ENCODE measurements at regions not wholly inside any gene's neighbourhood (a gene's known extent, or its start where the extent isn't known, plus 50 kb on each side); places are given as distances from the start of the nearest gene placed in this dataset.

GRCh38 chr18:43710135-43710534 lies 432.8 kb upstream of the SYT4 start:
- intact Hi-C loops (cut with DNase I), result no loop called here
- no peak overlapping the region for H3K4me3 ChIP-seq
- DNase-seq (no peak), ATAC-seq (no peak)
- no peaks in the 10 kb centered on the region for H3K36me3 ChIP-seq
- H3K27me3 ChIP-seq, result no peaks in the 10 kb centered on the region
- H3K4me1 ChIP-seq, result no peaks in the 10 kb centered on the region
- H3K27ac ChIP-seq, result no peak overlapping the region
- H3K9me3 ChIP-seq, result no peaks in the 10 kb centered on the region
- no peak for TF ChIP-seq CTCF (IDR thresholded peaks at IDR 0.05)

GRCh38 chr18:43714343-43715010 lies 437.2 kb upstream of the SYT4 start:
- no peak for ATAC-seq
- H3K4me1 ChIP-seq, result no peaks in the 10 kb centered on the region
- H3K27me3 ChIP-seq, result no peaks in the 10 kb centered on the region
- TF ChIP-seq CTCF (IDR thresholded peaks at IDR 0.05), result no peak
- no peaks in the 10 kb centered on the region for H3K36me3 ChIP-seq
- no peak overlapping the region for H3K4me3 ChIP-seq
- H3K9me3 ChIP-seq, result no peaks in the 10 kb centered on the region
- intact Hi-C loops (cut with DNase I), result no loop called here
- DNase-seq, result no peak
- no peak overlapping the region for H3K27ac ChIP-seq

GRCh38 chr18:43719267-43719795 lies 442.0 kb upstream of the SYT4 start:
- H3K4me1 ChIP-seq, result no peaks in the 10 kb centered on the region
- no peaks in the 10 kb centered on the region for H3K36me3 ChIP-seq
- no peaks in the 10 kb centered on the region for H3K9me3 ChIP-seq
- no peak overlapping the region for H3K4me3 ChIP-seq
- DNase-seq (no peak), ATAC-seq (peak; percentile 16)
- no peaks in the 10 kb centered on the region for H3K27me3 ChIP-seq
- H3K27ac ChIP-seq, result no peak overlapping the region
- TF ChIP-seq CTCF (IDR thresholded peaks at IDR 0.05), result no peak
- intact Hi-C loops (cut with DNase I), result no loop called here

GRCh38 chr18:43720041-43720440 lies 442.8 kb upstream of the SYT4 start:
- Histone ChIP-seq H3K4me3 (no peak overlapping the region), H3K27me3 (no peaks in the 10 kb centered on the region), H3K4me1 (no peaks in the 10 kb centered on the region), H3K27ac (no peak overlapping the region), H3K36me3 (no peaks in the 10 kb centered on the region), H3K9me3 (no peaks in the 10 kb centered on the region)
- TF ChIP-seq CTCF (IDR thresholded peaks at IDR 0.05), result no peak
- DNase-seq (no peak), ATAC-seq (no peak)
- intact Hi-C loops (cut with DNase I), result no loop called here

- intact Hi-C loops (cut with DNase I), result no loop called here
- H3K27ac ChIP-seq, result no peak overlapping the region
- DNase-seq, result no peak
- H3K27me3 ChIP-seq, result no peaks in the 10 kb centered on the region
- H3K36me3 ChIP-seq, result no peaks in the 10 kb centered on the region
- no peaks in the 10 kb centered on the region for H3K4me1 ChIP-seq
- TF ChIP-seq CTCF (IDR thresholded peaks at IDR 0.05), result no peak
- H3K9me3 ChIP-seq, result no peaks in the 10 kb centered on the region
- H3K4me3 ChIP-seq, result no peak overlapping the region
- ATAC-seq, result no peak
Measured at GRCh38 chr18:43735570-43735969, 458.3 kb upstream of the SYT4 start.

Data from upper lobe of right lung (tissue), 1 donor.